Aorta (tissue), 5 donors: ENCODE measurements at regions not wholly inside any gene's neighbourhood (a gene's known extent, or its start where the extent isn't known, plus 50 kb on each side); places are given as distances from the start of the nearest gene placed in this dataset.
"Not testable (repeated sequence)": the region's sequence is repeated elsewhere in the genome, so short reads cannot be mapped to it uniquely, and the experiment has no call there.

ENCODE experiments used
- ATAC-seq: fragments of 200-7000 bp; cut with Tn5 transposase; one replicate; pipeline ENCODE4 v1.9.1; 2022; ENCODE audit warnings: moderate library complexity; ENCODE audit not compliant: low FRiP score
- DNase-seq, 2 donors: peaks; one replicate each; pipeline ENCODE4 v3.0.0-alpha.2; 2020
- H3K27ac ChIP-seq, 2 donors: one replicate each; pipeline ENCODE4 v1.5.1; 2013; ENCODE audit warnings: low read length in 2 of 2, mild to moderate bottlenecking in 2 of 2, moderate library complexity in 2 of 2, control low read depth in 1 of 2, inconsistent platforms in 1 of 2, low read depth in 1 of 2
- H3K27me3 ChIP-seq, 2 donors: one replicate each; pipeline ENCODE4 v1.6.1; 2013; ENCODE audit warnings: control low read depth in 1 of 2, low read length in 1 of 2, mild to moderate bottlenecking in 1 of 2, moderate library complexity in 1 of 2; ENCODE audit not compliant: insufficient read depth in 2 of 2, control insufficient read depth in 1 of 2
- H3K36me3 ChIP-seq, 2 donors: one replicate each; pipeline ENCODE4 v1.6.1; 2013; ENCODE audit warnings: control low read depth in 1 of 2, low read length in 1 of 2, mild to moderate bottlenecking in 1 of 2; ENCODE audit not compliant: insufficient read depth in 2 of 2, control insufficient read depth in 1 of 2
- H3K4me1 ChIP-seq, 2 donors: one replicate each; pipeline ENCODE4 v1.6.1; 2013; ENCODE audit warnings: low read length in 2 of 2, control low read depth in 1 of 2, mild to moderate bottlenecking in 1 of 2, moderate library complexity in 1 of 2; ENCODE audit not compliant: insufficient read depth in 2 of 2, control insufficient read depth in 1 of 2
- H3K4me3 ChIP-seq, 2 donors: one replicate each; pipeline ENCODE4 v1.5.1; 2013; ENCODE audit warnings: low read length in 2 of 2, control low read depth in 1 of 2, mild to moderate bottlenecking in 1 of 2
- H3K9me3 ChIP-seq: one replicate; pipeline ENCODE4 v1.6.1; 2013; ENCODE audit warnings: mild to moderate bottlenecking, low read length; ENCODE audit not compliant: control insufficient read depth
- WGBS, 2 donors: extraction: QIAGEN DNeasy Blood & Tissue Kit; methylation state at CpG; one replicate each; pipeline ENCODE4 v1.1.7; 2013; 5-methylcytosine and 5-hydroxymethylcytosine counted together
- intact Hi-C, 2 donors: fragments of 100-400 bp; cut with DNase I; formaldehyde crosslinking; loops; one replicate each; pipeline versions ENCODE4 v1.14.2 to v1.15.0; 2022
- donor health status: healthy with polysubstance abuse.
- donor health status: Bipolar disorder and iron deficiency.
- donor health status: DM: no; HTN: no; CAD: no.
- donor health status: DM: no; HTN: no; CAD: no.
- donor health status: DM: yes; HTN: yes; CAD: no.

DNA sequence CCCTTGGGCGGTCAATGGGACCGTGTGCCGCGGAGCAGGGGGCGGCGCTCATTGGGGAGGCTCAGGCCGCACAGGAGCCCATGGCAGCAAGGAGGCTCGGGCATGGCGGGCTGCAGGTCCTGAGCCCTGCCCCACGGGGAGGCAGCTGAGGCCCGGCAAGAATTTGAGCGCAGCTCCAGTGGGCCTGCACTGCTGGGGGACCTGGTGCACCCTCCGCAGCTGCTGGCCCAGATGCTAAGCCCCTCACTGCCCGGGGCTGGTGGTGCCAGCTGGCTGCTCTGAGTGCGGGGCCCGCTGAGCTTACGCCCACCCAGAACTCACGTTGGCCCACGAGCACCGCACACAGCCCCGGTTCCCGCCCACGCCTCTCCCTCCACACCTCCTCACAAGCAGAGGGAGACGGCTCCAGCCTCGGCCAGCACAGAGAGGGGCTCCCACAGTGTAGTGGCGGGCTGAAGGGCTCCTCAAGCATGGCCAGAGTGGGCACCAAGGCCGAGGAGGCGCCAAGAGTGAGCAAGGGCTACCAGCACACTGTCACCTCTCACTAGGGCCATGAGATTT lies 141.1 kb upstream of the OR13F1 start:
- intact Hi-C loops, result no loop called here
- no peaks in the 10 kb centered on the region for H3K27me3 ChIP-seq
- 95 to 96% methylated on average over 24 to 28 of the region's 28 CpGs for WGBS, 2 donors

DNA sequence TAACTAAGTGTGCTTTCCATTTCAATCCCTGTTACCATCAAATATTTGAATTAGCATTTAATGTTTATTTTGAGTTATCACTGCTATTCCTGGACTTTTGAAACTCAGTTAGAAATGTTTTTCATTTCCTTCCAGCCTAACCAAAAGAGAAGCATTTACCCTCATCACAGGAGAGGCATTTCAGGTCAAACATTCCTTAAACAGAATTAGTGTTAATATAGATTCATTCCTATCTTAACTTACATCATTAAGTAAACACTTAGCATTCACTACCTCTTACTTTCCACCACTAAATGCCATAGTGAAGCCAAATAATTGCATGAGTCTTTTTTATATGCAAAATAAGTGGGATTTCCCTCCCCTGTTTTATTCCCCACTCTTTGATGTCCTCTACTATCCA lies 136.6 kb upstream of the OR13F1 start:
- no peak overlapping the region for H3K27ac ChIP-seq
- H3K36me3 ChIP-seq, result no peaks in the 10 kb centered on the region
- peaks cover 1 to 4% of the 10 kb centered on the region in 2 donors for H3K4me1 ChIP-seq
- no peaks in the 10 kb centered on the region for H3K9me3 ChIP-seq
- no peak overlapping the region for H3K4me3 ChIP-seq
- intact Hi-C loops, result no loop called here
- no peaks in the 10 kb centered on the region for H3K27me3 ChIP-seq
- ATAC-seq (no peak), DNase-seq (no peak)

More for the DNA sequence above, 141.1 kb upstream of the OR13F1 start:
- DNase-seq, result no peak
- no peak overlapping the region for H3K4me3 ChIP-seq
- no peaks in the 10 kb centered on the region for H3K36me3 ChIP-seq
- no peak for ATAC-seq
- H3K4me1 ChIP-seq, result peaks cover 1 to 4% of the 10 kb centered on the region in 2 donors
- H3K9me3 ChIP-seq, result no peaks in the 10 kb centered on the region
- no peak overlapping the region for H3K27ac ChIP-seq

DNA sequence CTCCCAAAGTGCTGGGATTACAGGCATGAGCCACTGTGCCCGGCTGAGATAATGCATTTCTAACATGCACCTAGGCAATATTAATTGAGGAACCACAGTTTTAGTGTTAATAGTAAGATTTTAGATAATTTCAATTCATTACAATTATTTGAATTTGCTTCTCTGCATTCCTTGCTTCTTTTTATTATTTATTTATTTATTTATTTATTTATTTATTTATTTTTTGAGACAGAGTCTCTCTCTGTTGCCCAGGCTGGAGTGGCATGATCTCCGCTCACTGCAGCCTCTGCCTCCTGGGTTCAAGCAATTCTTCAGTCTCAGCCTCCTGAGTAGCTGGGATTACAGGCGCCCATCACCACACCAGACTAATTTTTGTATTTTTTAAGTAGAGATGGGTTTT lies 135.7 kb upstream of the OR13F1 start:
- intact Hi-C loops, H3K9me3 ChIP-seq, H3K4me1 ChIP-seq, H3K36me3 ChIP-seq, H3K4me3 ChIP-seq, ATAC-seq, DNase-seq, H3K27ac ChIP-seq, H3K27me3 ChIP-seq: not testable (repeated sequence)
- 95 to 96% methylated on average over 3 of the region's 3 CpGs for WGBS, 2 donors

GRCh38 chr9:104374711-104375110 lies 129.4 kb upstream of the OR13F1 start:
- Histone ChIP-seq H3K36me3 (no peaks in the 10 kb centered on the region), H3K4me1 (no peaks in the 10 kb centered on the region), H3K27ac (no peak overlapping the region), H3K9me3 (no peaks in the 10 kb centered on the region), H3K27me3 (no peaks in the 10 kb centered on the region), H3K4me3 (no peak overlapping the region)
- intact Hi-C loops, result no loop called here
- 73 to 78% methylated on average over 3 of the region's 3 CpGs for WGBS, 2 donors
- no peak for ATAC-seq
- DNase-seq, result no peak

- intact Hi-C loops, result loop anchor here (2.0 to 10.0 kb wide), 4 partner anchors 209 to 361 kb away; partner anchors contain the start of genes NIPSNAP3A (in 1 of the 2) and SMC2 (in 1 of the 2)
Measured at GRCh38 chr9:104386013-104386412, 118.0 kb upstream of the OR13F1 start.

DNA sequence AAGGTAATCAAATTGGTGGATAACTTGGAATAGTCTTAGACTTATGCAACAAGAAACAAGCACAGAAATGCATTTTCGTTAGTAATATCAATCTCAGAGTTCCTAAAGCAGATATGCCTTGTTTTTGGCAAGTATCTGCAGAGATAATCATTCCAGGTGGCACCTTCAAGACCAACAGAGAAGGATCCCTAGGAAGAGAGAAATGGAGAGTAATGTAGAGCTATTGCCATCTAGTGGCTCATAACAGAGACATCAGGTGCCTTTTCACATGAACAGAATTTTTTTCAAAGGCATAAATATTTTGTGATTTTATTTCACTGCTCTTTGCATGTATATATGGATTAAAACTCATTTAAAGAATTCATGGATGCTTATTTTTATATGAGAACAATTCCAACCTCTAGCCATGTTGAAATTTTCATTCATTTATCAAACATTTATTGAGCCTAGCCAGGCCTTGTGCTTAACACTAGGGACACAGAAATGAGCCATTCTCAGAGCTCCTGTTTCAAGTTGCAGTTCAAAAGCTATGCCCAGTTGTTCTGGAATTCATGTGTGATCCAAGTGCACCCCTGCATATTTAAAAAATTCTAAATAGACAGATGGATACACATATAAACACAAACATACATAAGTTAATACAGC lies 117.5 kb upstream of the OR13F1 start:
- H3K9me3 ChIP-seq, result no peaks in the 10 kb centered on the region
- no peak overlapping the region for H3K4me3 ChIP-seq
- no peaks in the 10 kb centered on the region for H3K36me3 ChIP-seq
- no peak overlapping the region for H3K27ac ChIP-seq
- DNase-seq (no peak), ATAC-seq (no peak)
- no peaks in the 10 kb centered on the region for H3K27me3 ChIP-seq
- H3K4me1 ChIP-seq, result peaks cover 0 to 8% of the 10 kb centered on the region in 2 donors
- intact Hi-C loops, result loop anchor here (2.0 to 10.0 kb wide), 4 partner anchors 210 to 362 kb away; partner anchors contain the start of genes NIPSNAP3A (in 1 of the 2) and SMC2 (in 1 of the 2)
- WGBS, 2 donors, result 0 to 2% methylated on average over 1 of the region's 1 CpG

More at GRCh38 chr9:104386013-104386412, 118.0 kb upstream of the OR13F1 start:
- no peak overlapping the region for H3K4me3 ChIP-seq
- H3K27ac ChIP-seq, result no peak overlapping the region
- no peaks in the 10 kb centered on the region for H3K27me3 ChIP-seq
- peaks cover 0 to 8% of the 10 kb centered on the region in 2 donors for H3K4me1 ChIP-seq
- 19 to 21% methylated on average over 2 of the region's 2 CpGs for WGBS, 2 donors
- no peaks in the 10 kb centered on the region for H3K36me3 ChIP-seq
- no peak for ATAC-seq
- no peak for DNase-seq
- no peaks in the 10 kb centered on the region for H3K9me3 ChIP-seq

DNA sequence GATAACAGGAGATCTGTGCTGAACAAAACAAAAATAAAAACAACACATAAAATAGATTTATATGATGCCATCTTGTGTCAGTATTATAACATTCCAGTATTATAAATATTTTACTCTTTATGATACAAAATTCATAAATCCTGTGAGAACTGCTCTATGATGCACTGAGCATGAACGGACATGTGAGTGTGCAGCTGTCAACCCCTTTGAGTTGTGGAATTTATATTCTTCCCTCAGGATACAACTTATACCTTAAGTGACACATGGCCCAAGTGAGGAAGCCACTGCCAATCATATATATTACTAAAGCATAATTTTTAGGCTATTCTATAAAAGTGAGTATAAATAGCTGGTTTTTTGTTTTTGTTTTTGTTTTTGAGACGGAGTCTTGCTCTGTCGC lies 116.0 kb upstream of the OR13F1 start:
- 82 to 84% methylated on average over 3 of the region's 3 CpGs for WGBS, 2 donors

DNA sequence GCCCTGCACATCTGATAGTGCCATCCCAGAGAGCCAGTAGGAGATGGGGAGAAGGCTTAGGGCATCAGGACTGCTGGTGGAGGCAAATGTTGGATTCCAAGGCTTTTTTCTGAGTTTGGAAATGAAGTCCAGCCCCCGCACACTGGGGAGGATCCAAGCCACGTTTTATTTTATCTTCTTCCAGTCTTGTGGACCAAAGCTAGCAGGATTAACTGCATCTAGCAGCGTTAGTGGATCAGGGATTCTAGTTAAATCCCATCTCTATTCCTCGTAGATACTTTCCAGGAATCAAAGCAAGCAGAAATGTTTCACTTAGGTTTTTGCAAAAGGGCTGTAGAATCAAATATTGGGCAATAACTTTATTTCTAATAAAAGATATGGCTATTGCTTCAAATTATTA lies 114.7 kb upstream of the OR13F1 start:
- no peak for DNase-seq
- Histone ChIP-seq H3K4me1 (peaks cover 0 to 8% of the 10 kb centered on the region in 2 donors), H3K27ac (no peak overlapping the region), H3K36me3 (no peaks in the 10 kb centered on the region), H3K9me3 (no peaks in the 10 kb centered on the region), H3K27me3 (no peaks in the 10 kb centered on the region), H3K4me3 (no peak overlapping the region)
- no peak for ATAC-seq
- 74 to 80% methylated on average over 4 of the region's 4 CpGs for WGBS, 2 donors
- intact Hi-C loops, result loop anchor here (10.0 kb wide), 3 partner anchors 295 to 365 kb away; partner anchors contain the start of genes NIPSNAP3A (in 1 of the 2) and SMC2 (in 1 of the 2)

More for the DNA sequence above, 116.0 kb upstream of the OR13F1 start:
- H3K27ac ChIP-seq, result no peak overlapping the region
- H3K9me3 ChIP-seq, result no peaks in the 10 kb centered on the region
- ATAC-seq (no peak), DNase-seq (no peak)
- no peak overlapping the region for H3K4me3 ChIP-seq
- no peaks in the 10 kb centered on the region for H3K27me3 ChIP-seq
- no peaks in the 10 kb centered on the region for H3K36me3 ChIP-seq
- peaks cover 0 to 8% of the 10 kb centered on the region in 2 donors for H3K4me1 ChIP-seq
- intact Hi-C loops, result loop anchor here (10.0 kb wide), 3 partner anchors 293 to 363 kb away; partner anchors contain the start of genes NIPSNAP3A (in 1 of the 2) and SMC2 (in 1 of the 2)

DNA sequence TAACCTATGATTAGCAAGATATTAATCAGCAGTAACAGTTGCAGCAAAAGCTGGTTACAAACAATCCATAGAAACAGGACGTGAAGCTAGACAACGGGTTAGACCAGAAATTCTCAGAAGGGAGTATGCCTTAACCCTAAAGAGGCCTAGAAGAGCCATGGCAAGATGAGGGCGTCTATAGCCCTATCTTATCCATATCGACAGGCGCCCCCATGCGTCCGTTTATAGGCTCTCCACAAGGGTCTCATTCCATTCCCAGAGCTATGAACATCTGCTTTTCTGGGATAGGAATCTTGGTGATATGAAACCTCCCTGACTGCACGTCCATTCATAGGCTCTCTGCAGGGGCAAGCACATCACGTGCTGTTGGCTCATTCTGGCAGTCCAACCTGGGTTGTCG lies 109.2 kb upstream of the OR13F1 start:
- H3K9me3 ChIP-seq, H3K27ac ChIP-seq, ATAC-seq, H3K36me3 ChIP-seq, intact Hi-C loops, H3K4me1 ChIP-seq, H3K27me3 ChIP-seq, H3K4me3 ChIP-seq, DNase-seq: not testable (repeated sequence)
- WGBS, 2 donors, result 47 to 60% methylated on average over 10 of the region's 10 CpGs
